ENCODE measurements at regions not wholly inside any gene's neighbourhood (a gene's known extent, or its start where the extent isn't known, plus 50 kb on each side); places are given as distances from the start of the nearest gene placed in this dataset.

- DNase-seq (ENCODE audit: low spot score) = no peak
Measured at GRCh38 chr16:6009151-6009550, 911.6 kb upstream of the EEF2KMT start.

GRCh38 chr16:6008670-6009069 is 911.1 kb upstream of the EEF2KMT start:
- DNase-seq (ENCODE audit: low spot score) = no peak

- DNase-seq (ENCODE audit: low spot score) = no peak
Measured at GRCh38 chr16:5993356-5993755, 895.8 kb upstream of the EEF2KMT start.

- DNase-seq (ENCODE audit: low spot score) = no peak
Measured at GRCh38 chr16:5982979-5983378, 885.4 kb upstream of the EEF2KMT start.

GRCh38 chr16:5979905-5980550 is 882.4 kb upstream of the EEF2KMT start:
- DNase-seq (ENCODE audit: low spot score) = no peak

GRCh38 chr16:5977329-5977728 is 879.7 kb upstream of the EEF2KMT start:
- DNase-seq (ENCODE audit: low spot score) = no peak

- no peak for DNase-seq (ENCODE audit: low spot score)
Measured at GRCh38 chr16:5972747-5973146, 875.2 kb upstream of the EEF2KMT start.

GRCh38 chr16:5971924-5972323 is 874.3 kb upstream of the EEF2KMT start:
- no peak for DNase-seq (ENCODE audit: low spot score)

- no peak for DNase-seq (ENCODE audit: low spot score)
Measured at GRCh38 chr16:5971106-5971505, 873.5 kb upstream of the EEF2KMT start.

- no peak for DNase-seq (ENCODE audit: low spot score)
Measured at GRCh38 chr16:5966004-5966403, 868.4 kb upstream of the EEF2KMT start.

- no peak for DNase-seq (ENCODE audit: low spot score)
Measured at GRCh38 chr16:5965321-5965720, 867.7 kb upstream of the EEF2KMT start.

GRCh38 chr16:5951486-5951885 is 853.9 kb upstream of the EEF2KMT start:
- no peak for DNase-seq (ENCODE audit: low spot score)

- DNase-seq (ENCODE audit: low spot score) = no peak
Measured at GRCh38 chr16:5944971-5945370, 847.4 kb upstream of the EEF2KMT start.

GRCh38 chr16:5938607-5939006 is 841.0 kb upstream of the EEF2KMT start:
- no peak for DNase-seq (ENCODE audit: low spot score)

- no peak for DNase-seq (ENCODE audit: low spot score)
Measured at GRCh38 chr16:5932906-5933305, 835.3 kb upstream of the EEF2KMT start.

- no peak for DNase-seq (ENCODE audit: low spot score)
Measured at GRCh38 chr16:5928476-5929065, 831.0 kb upstream of the EEF2KMT start.

- no peak for DNase-seq (ENCODE audit: low spot score)
Measured at GRCh38 chr16:5925850-5926249, 828.3 kb upstream of the EEF2KMT start.

- no peak for DNase-seq (ENCODE audit: low spot score)
Measured at GRCh38 chr16:5922686-5923085, 825.1 kb upstream of the EEF2KMT start.

GRCh38 chr16:5918567-5919130 is 821.1 kb upstream of the EEF2KMT start:
- peak; percentile 46 for DNase-seq (ENCODE audit: low spot score)

GRCh38 chr16:5917436-5918195 is 820.0 kb upstream of the EEF2KMT start:
- no peak for DNase-seq (ENCODE audit: low spot score)

GRCh38 chr16:5916711-5917191 is 819.2 kb upstream of the EEF2KMT start:
- DNase-seq (ENCODE audit: low spot score) = no peak

GRCh38 chr16:5911241-5911640 is 813.6 kb upstream of the EEF2KMT start:
- no peak for DNase-seq (ENCODE audit: low spot score)

All from HT-29 (cell line).